VCaP (cell line): ENCODE measurements at regions not wholly inside any gene's neighbourhood (a gene's known extent, or its start where the extent isn't known, plus 50 kb on each side); places are given as distances from the start of the nearest gene placed in this dataset.

Source experiments
- H3K27ac ChIP-seq: fragments of 450-650 bp; 2 replicates; pipeline ENCODE4 v1.5.1; 2017
- CTCF ChIP-seq: fragments of 450-650 bp; conservative IDR thresholded peaks from 2 replicates; pipeline ENCODE4 v1.5.1; 2017; ENCODE audit warnings: mild to moderate bottlenecking, moderate library complexity

- H3K27ac ChIP-seq: no peak overlapping the region
- TF ChIP-seq CTCF: no peak
Measured at GRCh38 chr7:106802589-106802988, 62.5 kb upstream of the PIK3CG start.

- TF ChIP-seq CTCF: no peak
- no peak overlapping the region for H3K27ac ChIP-seq
Measured at GRCh38 chr7:106806556-106806955, 58.5 kb upstream of the PIK3CG start.

GRCh38 chr7:106807474-106807873 lies 57.6 kb upstream of the PIK3CG start:
- H3K27ac ChIP-seq: no peak overlapping the region
- TF ChIP-seq CTCF: no peak

GRCh38 chr7:106808967-106809635 lies 56.0 kb upstream of the PIK3CG start:
- no peak for TF ChIP-seq CTCF

GRCh38 chr7:106811472-106811871 lies 53.6 kb upstream of the PIK3CG start:
- TF ChIP-seq CTCF: no peak
- no peak overlapping the region for H3K27ac ChIP-seq

More at GRCh38 chr7:106808967-106809635, 56.0 kb upstream of the PIK3CG start:
- H3K27ac ChIP-seq: no peak overlapping the region

GRCh38 chr7:106812027-106812643 lies 52.9 kb upstream of the PIK3CG start:
- no peak for TF ChIP-seq CTCF
- H3K27ac ChIP-seq: no peak overlapping the region

GRCh38 chr7:106813705-106814305 lies 51.3 kb upstream of the PIK3CG start:
- H3K27ac ChIP-seq: no peak overlapping the region
- no peak for TF ChIP-seq CTCF
